HL-60/S4 (cell line): ENCODE measurements at regions not wholly inside any gene's neighbourhood (a gene's known extent, or its start where the extent isn't known, plus 50 kb on each side); places are given as distances from the start of the nearest gene placed in this dataset.

Source experiments
- in situ Hi-C: fragments of 300-500 bp; cut with MboI; formaldehyde crosslinking; loops from 2 replicates; pipeline ENCODE4 v1.14.3; 2022; ENCODE audit warnings: low sequenced_read_pairs

DNA sequence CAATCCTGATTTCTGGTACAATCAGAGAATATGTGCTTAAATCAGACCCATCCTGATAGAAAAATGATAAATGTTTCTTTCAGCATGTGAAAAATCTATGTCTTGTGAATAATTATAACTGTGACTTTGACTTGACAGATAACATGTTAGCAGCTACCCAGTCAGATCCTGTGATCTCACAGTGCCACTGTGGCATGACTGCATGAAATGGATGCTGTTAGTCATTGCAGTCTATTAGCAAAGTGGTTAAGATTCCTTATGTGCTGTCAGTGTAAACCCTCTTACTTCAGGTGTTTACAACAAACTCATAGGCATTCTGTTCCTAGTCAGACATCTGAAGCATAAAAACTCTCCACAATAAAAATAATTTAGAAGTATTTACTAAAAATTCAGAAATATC is 244.6 kb upstream of the RND3 start:
- in situ Hi-C loops, result no loop called here

DNA sequence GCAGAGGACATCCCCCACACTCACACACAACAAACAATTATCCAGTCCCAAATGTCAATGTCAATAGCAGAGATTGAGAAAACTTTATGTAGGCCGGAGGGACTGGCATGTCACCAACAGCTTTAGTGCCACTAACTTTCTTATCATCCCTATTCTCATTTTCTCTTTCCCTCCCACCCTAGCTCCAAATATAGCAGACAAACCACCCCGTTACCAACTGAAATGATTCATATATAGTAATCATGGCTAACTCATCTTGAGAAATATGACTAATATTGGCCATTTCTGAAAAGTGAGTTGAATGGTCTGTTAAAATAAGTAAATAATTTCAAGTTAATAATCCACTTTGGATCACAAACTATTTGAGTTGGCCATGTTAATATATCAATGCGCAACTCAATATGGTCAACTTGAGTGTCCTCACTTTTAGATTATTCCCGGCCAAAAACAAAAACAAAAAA is 242.1 kb upstream of the RND3 start:
- in situ Hi-C loops, result no loop called here

DNA sequence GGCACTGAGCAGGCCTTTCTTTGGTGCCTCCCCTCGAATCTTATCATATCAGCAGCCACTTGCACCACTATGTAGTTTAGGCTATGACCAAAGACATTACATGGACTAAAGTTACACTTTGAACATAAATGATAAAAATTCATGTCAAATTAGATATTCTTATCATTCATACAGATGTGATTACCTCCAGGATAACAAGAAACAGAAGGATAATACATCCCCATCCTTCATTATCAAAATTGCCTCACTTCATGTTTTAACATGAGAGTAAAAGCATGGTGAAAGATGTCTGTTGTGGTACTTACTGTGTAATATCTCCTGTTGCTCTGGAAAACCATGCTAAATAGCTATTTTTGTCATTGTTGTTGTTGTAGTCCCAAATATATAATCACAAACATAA is 230.8 kb upstream of the RND3 start:
- in situ Hi-C loops, result no loop called here

DNA sequence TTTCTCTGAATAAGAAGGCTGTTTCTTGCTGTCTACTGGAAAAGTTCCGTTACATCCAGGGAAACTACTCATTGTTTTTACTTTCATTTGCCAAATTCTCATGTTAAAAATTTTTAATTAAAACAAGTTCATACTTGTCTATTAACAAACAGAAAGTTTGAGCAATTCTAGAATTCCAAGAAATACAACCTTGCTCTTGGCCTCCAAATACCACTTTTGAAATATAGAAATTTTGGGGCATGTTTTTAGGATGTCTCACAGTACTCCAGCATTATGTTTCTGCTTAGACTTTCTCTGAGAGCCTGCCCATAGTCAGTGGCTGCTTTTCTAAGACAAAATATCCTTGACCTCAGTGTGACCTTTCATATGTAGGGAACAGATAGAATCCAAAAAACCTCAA is 228.7 kb upstream of the RND3 start:
- in situ Hi-C loops, result no loop called here

DNA sequence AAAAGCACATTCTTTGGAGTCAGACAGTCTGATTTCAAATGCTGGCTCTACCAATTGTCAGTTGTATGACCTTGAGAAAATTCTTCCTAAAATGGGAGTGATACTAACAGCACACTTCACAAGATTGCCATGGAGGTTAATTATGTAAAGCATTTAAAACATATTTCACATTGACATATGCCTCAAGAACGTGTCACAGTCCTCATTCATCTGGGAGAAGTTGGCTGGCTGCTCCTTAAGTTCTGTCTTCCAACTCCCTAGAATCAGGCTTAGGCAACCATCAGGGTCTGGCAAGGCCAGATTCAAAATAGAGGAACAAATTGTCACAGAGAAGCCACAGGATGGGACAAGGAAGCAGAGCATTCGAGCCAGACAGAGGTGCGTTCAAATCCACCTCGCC is 228.0 kb upstream of the RND3 start:
- in situ Hi-C loops, result no loop called here

DNA sequence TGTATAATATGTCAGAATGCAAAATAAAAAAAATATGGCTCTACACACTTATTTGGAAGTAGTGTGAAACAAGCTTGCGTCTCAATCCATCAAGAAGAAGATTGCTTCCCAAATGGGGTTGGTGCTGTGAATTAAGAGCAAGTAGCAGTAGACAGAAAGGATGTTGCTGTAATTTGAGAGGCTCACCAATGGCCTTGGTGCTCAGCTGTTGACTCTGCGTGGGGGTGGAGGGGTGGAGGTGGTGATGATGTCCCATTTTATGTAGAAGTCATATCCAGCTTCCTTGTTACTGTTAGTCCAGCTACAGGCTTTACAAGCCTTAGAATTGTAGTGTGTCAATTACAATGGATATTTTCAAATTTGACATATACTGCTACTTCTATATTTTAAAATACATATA is 223.4 kb upstream of the RND3 start:
- in situ Hi-C loops, result no loop called here

DNA sequence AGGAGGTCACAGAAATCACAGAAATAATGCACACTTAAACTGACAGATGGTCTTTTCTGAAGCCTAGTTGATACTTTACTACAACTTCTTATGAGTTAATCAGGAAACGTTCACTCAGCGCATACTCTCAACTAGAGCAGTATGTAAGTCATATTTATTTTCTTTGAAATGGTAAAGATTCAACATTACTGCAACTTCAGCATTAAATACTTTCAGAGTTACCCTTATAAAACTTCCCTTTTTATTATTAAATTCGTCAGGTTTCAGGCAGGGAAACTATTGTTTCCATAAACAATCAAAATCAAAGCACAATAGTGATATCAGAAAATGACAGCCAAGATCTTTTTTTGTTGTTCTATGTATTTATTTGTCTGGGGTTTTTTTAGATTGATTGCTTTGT is 222.6 kb upstream of the RND3 start:
- in situ Hi-C loops, result no loop called here

DNA sequence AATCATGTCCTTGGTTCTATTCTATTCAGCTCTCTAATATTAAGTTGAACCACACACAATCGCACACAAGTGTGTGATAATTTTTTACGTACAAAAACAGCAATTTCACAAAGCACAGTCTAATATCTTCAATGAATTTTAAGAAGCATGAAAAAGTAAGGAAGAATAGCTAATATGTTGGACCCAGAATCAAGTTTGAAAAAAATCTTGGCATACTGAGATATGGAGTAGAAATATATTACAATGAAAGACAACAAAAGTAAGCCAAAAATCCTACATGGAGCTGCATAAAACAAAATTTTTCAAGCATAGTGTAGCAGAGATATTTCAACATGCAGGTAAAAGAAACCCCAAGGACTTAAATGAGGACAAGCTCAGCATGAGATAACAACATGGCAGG is 219.1 kb upstream of the RND3 start:
- in situ Hi-C loops, result no loop called here

DNA sequence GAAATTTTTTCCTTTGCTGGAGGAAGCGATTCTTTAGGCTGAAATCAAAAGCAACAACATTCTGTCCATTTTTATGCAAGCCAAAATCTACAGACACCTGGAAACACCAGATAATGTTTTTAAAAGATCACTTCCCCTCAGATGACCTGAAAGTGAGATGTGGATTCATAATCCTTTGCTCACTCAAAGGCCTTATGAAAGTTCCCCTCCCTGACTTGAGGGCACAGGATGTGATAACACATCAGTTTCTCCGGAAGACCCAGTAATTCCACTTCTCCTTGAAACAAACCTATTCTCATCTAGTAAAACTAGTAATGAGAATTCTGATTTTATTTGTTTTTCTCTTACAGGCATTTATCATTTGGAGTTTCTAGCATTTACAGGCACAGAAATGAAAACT is 218.3 kb upstream of the RND3 start:
- in situ Hi-C loops, result no loop called here

DNA sequence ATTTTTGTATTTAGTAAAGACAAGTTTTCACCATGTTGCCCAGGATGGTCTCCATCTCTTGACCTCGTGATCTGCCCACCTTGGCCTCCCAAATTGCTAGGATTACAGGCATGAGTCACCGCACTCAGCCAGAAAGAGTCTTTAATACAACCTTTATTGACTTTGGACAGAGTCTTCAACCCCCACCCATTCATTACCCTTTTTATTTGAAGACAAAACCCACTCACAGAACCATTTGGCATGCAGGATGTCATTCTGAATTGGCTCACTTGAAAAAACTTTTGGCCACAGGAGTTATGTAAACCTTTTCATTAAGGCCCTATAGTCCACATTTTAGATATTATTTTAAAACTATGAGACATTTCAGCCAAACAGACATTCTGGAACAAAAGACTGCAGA is 217.9 kb upstream of the RND3 start:
- in situ Hi-C loops, result no loop called here

DNA sequence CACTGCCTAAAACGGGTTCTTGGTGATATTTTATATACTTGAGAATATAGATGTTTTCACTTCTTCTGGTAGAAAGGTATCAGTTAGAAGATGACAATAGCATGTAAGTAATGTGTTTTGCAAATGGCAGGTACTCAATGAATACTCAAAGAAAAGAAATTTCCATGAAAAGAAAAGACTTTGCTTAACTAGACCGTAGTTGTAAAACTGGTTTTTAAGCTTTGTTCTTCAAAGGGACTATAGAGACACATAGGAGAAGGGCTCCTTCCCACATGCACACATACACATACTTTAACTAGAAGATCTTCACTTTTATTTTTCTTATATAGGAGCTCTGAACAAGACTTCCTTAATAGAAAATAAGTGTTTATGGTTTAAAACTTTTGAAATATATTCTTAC is 215.3 kb upstream of the RND3 start:
- in situ Hi-C loops, result no loop called here

DNA sequence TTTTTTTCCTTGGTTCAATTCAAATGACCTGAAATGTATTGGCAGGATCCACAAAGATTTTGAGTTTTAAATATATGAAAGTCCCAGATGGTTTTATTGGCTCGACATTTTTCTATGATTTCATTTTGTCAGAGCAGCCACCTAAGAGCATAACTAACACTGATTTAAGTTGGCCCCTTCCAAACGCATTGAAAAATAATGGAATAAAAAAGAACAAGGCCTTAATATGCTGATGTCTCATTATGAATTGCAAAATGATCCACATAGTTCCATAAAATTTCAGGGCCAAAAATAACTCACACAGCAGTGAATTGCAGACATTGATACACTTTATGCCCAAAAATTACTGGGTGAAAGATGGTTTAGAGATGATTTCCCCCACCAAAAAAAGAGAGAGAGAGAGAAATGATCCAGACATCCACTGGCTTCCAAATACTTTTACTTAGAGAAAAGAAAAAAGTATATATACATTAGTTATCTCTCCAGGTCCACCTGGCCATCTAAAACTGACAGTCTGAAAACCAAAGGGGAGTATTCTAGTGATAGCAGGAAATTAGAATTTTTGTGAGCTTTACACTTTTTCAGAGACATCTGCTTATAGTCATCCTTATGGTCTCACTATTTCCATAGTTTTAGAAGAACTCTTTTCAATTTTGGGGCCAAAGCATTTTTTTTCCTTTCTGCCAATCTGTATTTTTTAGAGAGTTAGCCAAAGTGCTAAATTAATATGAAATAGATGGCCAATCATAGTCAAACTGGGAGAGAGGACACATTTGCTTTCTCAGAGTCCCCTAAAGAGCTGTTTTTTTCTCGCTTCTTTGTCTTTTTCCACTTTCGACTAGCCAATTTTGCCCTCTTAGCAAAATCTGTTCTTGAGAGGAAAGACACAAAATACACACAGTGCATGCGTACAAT is 213.5 kb upstream of the RND3 start:
- in situ Hi-C loops, result no loop called here

DNA sequence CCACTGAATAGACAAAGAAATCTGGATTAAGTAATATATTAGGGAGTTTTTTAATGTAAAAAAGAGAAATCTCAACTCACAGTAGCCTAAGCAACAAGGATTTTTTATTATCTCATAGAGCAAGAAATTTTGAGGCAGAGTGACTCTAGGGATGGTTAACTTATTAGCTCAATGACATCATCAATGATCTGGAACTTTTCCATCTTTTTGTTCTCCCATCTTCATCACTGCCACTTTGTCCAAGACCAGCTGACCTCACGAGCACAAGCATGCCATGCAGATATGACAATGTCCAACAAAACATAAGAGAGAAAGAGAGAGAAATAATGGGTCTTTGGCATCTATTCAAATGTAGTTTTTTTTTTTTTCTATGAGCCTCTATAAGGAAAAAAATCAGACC is 211.8 kb upstream of the RND3 start:
- in situ Hi-C loops, result no loop called here

DNA sequence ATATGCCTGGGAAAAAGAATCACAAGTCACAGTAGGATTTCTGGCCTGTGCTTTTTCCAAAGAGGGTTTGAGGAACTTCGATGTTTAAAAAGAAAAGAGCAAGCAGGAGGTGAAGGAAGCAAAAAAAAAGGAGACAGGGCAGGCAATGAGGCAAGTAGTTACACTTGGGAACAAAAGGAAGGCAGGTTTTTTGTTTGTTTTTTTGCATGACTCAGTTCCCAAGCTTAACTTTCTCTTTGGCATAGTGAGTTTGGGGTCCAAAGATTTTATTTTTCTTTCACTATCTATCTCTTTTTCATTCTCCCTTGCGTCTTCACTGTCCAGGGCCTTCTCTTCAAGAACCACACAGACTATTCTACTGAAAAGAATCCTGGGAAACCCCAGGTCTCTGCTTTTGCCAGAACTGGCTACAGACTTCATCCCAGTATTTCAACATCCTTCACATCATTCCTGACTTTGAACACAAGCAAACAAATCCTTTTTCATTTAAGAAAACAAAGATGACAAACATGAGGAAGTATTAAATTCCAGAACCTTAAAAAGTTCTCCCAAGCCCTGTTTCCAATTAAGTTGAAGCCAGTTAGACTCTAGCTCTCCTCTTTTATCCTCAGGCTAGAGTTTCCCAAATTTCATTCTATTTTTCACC is 210.7 kb upstream of the RND3 start:
- in situ Hi-C loops, result no loop called here

DNA sequence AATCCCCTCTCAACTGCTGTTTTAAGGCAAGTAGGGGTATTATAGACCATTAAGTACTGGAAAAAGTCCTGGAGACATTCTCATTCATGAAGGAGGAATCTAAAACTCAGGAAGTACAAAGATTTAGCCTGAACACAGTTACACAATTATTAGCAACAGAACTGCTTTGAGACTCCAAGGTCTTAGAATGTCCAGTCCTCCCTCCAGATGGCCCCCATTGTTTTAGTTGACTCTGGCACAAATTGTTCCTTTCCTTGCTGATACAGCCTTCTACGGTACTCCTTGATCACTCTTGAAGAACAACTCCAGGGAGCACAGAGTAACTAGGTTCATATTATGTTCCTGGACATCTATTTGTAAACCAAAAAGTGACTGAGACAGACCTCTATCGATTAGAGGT is 210.1 kb upstream of the RND3 start:
- in situ Hi-C loops, result no loop called here

DNA sequence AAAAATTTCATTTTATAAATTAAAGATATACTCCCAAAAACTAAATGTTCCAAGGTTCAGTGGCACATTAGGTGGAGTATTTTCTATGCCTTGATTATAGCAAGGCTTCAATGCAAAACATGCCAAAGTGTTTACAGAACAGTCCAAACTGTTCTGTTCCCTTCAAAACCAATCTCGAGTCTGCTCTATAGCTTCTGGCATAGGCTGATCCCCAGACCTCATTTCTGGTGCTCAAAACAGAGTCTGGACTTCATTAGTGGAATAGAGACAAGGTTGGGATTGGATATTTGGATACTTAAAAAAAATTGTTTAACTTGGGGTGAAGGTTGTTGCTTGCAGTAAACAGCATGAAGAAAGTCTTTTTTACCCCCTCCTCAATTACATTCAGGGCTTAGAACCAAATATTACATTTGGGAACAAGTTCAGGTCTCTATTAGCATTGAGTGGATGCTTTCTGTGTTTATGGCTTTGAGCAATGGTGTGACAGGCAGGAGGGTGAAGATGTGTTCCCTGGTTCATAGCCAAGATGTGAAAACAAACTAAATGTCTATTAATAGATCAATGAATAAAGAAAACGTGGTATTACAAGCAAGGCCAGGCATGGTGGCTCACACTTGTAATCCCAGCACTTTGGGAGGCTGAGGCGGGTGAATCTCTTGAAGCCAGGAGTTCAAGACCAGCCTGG is 208.1 kb upstream of the RND3 start:
- in situ Hi-C loops, result no loop called here

DNA sequence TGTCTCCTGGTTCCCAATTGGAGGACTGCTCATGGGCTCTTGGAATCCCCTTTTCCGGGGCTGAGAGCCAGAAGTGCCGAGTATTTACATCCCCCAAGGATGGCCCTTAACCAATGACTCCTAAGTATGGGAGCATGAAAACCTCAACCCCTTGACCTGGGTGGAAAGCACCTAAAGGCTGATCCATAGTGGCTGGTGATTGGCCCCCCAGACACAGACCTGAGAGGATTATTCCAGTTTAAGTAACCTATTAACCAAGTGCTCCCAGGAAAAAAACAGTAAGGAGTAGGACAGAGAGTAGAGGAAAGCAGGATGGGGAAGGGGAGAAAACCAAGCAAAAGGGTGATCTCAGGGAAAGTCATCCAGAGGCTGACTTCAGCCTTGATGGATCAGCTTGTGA is 206.1 kb upstream of the RND3 start:
- in situ Hi-C loops, result no loop called here

DNA sequence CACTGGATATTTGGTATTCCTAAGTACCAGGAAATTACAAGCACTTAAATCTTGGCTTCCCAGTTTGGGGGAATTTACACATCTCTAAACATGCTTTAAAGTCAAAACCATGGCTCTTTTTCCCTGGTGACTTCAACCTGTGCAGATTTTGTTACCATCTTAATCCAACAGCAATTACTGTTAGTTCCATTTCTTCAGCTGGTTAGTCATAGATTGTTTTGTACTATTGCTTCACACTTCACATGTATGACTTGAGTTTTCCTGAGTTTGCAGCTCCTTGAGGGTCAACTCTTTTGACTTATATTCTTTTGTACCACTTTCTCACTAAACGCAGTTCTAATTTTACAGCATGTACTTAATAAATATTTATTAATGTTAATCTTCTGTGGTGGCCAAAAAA is 203.4 kb upstream of the RND3 start:
- in situ Hi-C loops, result no loop called here

DNA sequence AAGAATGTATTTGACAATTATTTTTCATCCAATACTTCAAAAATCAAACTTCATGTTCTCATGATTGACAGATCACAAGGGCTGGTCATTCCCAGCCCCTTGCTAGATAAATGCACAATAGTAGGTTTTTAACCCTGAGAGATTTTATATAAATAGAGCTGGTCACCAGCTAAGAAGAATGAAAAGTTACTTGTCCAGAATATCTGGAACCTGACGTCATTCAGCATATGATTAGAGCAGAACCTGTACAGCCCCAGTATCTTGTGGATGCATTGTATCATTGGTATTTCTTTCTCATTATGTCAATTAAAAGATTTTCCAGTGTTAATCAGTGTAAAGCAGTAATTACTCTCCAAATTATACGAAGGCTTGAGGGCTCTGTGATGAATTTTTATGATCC is 202.8 kb upstream of the RND3 start:
- in situ Hi-C loops, result no loop called here

DNA sequence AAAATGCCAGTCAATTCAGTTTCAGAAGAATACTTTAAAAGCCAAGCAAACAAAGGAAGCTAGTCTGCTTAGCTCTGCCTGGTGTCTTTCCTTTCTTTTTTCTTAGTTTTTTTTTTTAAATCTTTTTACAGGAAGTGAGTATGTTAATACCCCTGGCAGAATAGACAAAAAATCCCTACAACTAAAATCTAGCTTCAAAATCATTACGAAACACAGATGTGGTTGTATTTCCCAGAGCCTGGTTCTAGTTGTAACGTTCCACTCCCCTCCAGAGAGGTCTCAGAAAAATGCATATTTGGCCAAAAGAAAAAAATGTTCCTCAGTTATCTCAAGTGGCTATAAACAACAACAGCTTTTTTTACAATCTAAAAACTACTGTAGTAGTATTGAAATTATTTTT is 202.1 kb upstream of the RND3 start:
- in situ Hi-C loops, result no loop called here

DNA sequence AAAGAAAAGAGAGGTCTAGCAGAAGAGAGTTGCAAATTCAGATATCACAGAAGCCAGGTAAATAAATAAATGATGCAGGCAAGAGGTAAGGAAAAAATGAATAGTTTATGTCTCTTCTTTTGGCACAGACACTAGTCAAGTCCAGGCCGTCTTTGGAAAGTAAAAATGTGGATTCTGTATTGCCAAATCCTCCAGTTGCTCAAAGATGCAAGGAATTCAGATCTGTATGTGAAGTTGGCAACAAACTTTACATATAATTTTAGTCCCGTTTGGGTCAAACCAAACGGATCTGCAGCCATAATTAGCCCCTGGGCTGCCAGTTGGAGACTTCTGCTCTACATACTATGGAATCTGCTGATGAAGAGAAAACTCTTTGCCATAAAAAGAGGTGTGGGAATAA is 200.5 kb upstream of the RND3 start:
- in situ Hi-C loops, result no loop called here

DNA sequence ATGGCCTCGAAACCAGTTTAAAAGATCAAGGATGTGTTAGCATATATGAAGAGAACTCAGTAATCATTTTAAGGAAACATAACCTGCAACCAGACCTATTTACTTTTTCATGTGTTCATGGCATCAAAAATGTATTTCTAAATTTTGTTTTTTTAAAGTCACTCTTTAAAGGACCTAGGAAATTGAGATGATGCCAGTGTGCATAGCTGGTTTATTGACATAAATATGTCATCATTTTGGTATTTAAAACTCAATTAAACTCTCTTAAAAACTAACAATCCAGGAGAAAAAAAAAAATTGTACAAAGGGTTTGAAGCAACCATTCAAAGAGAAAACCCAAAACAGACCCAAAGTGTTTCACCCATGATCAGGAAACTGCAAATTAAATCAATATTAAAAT is 198.9 kb upstream of the RND3 start:
- in situ Hi-C loops, result no loop called here
